ENCODE measurements at regions not wholly inside any gene's neighbourhood (a gene's known extent, or its start where the extent isn't known, plus 50 kb on each side); places are given as distances from the start of the nearest gene placed in this dataset.

DNA sequence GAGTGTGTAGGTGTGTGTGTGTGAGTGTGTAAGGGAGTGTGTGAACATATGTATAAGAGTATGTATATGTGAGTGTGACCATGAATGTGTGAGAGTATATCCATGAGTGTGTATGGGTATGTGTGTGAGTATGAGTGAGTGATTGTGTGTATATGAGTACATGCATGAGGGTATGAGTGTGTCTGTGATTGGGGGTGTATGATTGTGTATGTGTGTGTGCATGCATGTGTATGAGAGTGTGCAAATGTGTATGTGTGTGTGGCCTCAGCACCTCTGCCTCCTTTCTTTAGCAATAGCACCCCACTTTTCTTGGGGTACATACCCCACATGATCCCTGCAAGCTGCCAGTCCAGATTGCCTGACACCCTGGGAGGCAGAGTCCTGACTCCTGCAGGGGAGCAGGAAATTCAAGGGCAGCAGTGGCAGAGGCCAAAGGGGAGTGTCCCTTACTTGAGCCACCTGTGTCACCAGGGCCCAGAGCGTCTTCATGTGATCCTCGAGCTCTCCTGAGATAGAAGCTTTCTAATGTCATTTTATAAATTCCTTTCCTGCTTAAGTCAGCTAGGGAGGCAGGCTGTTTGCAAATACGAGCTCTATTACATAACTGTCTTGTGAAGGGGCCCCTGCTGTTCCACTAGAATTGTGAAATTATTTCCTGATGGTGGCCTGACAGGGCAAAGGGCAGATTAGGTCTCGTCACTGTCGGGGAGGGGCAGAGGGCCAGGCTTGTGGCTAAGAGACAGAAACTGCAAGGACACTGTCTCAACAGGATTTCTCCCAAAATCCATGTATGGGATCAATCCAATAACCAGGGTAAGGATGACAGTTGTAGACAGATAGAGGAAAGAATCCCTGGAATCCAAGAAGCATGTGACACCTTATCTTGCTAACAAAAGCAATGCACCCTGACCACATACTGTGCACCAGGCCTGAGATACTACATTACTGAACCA is 389.1 kb downstream of the GADD45G start:
- TF ChIP-seq, protein P1, sequence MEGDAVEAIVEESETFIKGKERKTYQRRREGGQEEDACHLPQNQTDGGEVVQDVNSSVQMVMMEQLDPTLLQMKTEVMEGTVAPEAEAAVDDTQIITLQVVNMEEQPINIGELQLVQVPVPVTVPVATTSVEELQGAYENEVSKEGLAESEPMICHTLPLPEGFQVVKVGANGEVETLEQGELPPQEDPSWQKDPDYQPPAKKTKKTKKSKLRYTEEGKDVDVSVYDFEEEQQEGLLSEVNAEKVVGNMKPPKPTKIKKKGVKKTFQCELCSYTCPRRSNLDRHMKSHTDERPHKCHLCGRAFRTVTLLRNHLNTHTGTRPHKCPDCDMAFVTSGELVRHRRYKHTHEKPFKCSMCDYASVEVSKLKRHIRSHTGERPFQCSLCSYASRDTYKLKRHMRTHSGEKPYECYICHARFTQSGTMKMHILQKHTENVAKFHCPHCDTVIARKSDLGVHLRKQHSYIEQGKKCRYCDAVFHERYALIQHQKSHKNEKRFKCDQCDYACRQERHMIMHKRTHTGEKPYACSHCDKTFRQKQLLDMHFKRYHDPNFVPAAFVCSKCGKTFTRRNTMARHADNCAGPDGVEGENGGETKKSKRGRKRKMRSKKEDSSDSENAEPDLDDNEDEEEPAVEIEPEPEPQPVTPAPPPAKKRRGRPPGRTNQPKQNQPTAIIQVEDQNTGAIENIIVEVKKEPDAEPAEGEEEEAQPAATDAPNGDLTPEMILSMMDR (IDR thresholded peaks at IDR 0.05) = no peak
- TF ChIP-seq POLR2A (IDR thresholded peaks at IDR 0.05) = no peak

All from testis (tissue), 2 donors.